Spinal cord (tissue), 9 donors: ENCODE measurements at regions not wholly inside any gene's neighbourhood (a gene's known extent, or its start where the extent isn't known, plus 50 kb on each side); places are given as distances from the start of the nearest gene placed in this dataset.

Experiments
- DNase-seq, 6 donors: peaks; one replicate each; pipeline versions ENCODE4 v3.0.0 to v3.0.0-alpha.2; 2013 to 2015; ENCODE audit warnings: low spot score in 6 of 6, low read depth in 4 of 6
- H3K27ac ChIP-seq: one replicate; pipeline ENCODE4 v1.5.1; 2013; ENCODE audit warnings: low read depth, low read length, control low read depth
- H3K27me3 ChIP-seq: one replicate; pipeline ENCODE4 v1.6.1; 2013; ENCODE audit warnings: low read length; ENCODE audit not compliant: control insufficient read depth, insufficient read depth
- H3K36me3 ChIP-seq: one replicate; pipeline ENCODE4 v1.6.1; 2013; ENCODE audit warnings: low read length; ENCODE audit not compliant: control insufficient read depth, insufficient read depth
- H3K4me1 ChIP-seq: one replicate; pipeline ENCODE4 v1.6.1; 2013; ENCODE audit warnings: low read length; ENCODE audit not compliant: control insufficient read depth, insufficient read depth
- H3K4me3 ChIP-seq: one replicate; pipeline ENCODE4 v1.5.1; 2013; ENCODE audit warnings: low read depth, low read length, control low read depth
- H3K9me3 ChIP-seq: one replicate; pipeline ENCODE4 v1.6.1; 2013; ENCODE audit warnings: low read length; ENCODE audit not compliant: control insufficient read depth, insufficient read depth
- WGBS: methylation state at CpG from one replicate; pipeline ENCODE4 v1.1.5; 2013; ENCODE audit warnings: missing lambda C conversion rate; ENCODE audit not compliant: insufficient coverage; 5-methylcytosine and 5-hydroxymethylcytosine counted together
- donor health status: healthy.

GRCh38 chr14:101709962-101710931 is 51.3 kb upstream of the PPP2R5C start:
- H3K4me3 ChIP-seq: no peak overlapping the region
- peaks cover 26% of the 10 kb centered on the region for H3K4me1 ChIP-seq
- no peaks in the 10 kb centered on the region for H3K9me3 ChIP-seq
- DNase-seq: no peak
- H3K27me3 ChIP-seq: peaks cover 12% of the 10 kb centered on the region
- no peak overlapping the region for H3K27ac ChIP-seq
- 73% methylated on average over 5 of the region's 10 CpGs for WGBS
- no peaks in the 10 kb centered on the region for H3K36me3 ChIP-seq

GRCh38 chr14:101711041-101711856 is 50.3 kb upstream of the PPP2R5C start:
- WGBS: 63% methylated on average over 6 of the region's 13 CpGs
- Histone ChIP-seq H3K4me3 (no peak overlapping the region), H3K4me1 (peaks cover 18% of the 10 kb centered on the region), H3K27me3 (peaks cover 4% of the 10 kb centered on the region), H3K36me3 (no peaks in the 10 kb centered on the region), H3K27ac (no peak overlapping the region), H3K9me3 (no peaks in the 10 kb centered on the region)
- DNase-seq: no peak
